RWPE1 (cell line): ENCODE measurements at regions not wholly inside any gene's neighbourhood (a gene's known extent, or its start where the extent isn't known, plus 50 kb on each side); places are given as distances from the start of the nearest gene placed in this dataset.

Experiments used
- CTCF ChIA-PET: fragments of 350-600 bp; sonication (Branson Sonifier 250); formaldehyde crosslinking; extraction: SDS; loops from one replicate; lab custom pipeline; 2021; lab: Yijun Ruan, JAX
- POLR2A ChIA-PET: fragments of 400-600 bp; formaldehyde crosslinking; extraction: SDS; loops from one replicate; lab custom pipeline; 2020; ENCODE audit warnings: antibody characterized with exemption; ENCODE audit not compliant: low non-redundant PET; lab: Yijun Ruan, JAX
- DNase-seq: peaks from one replicate; pipeline ENCODE4 v3.0.0; 2012; ENCODE audit warnings: low spot score
- H3K27ac ChIP-seq: fragments of 450-650 bp; 2 replicates; pipeline ENCODE4 v1.5.1; 2017
- TF ChIP-seq, protein P1 (sequence below): fragments of 450-650 bp; conservative IDR thresholded peaks from 2 replicates; pipeline ENCODE4 v1.5.1; 2017; ENCODE audit warnings: low read depth, mild to moderate bottlenecking

DNA sequence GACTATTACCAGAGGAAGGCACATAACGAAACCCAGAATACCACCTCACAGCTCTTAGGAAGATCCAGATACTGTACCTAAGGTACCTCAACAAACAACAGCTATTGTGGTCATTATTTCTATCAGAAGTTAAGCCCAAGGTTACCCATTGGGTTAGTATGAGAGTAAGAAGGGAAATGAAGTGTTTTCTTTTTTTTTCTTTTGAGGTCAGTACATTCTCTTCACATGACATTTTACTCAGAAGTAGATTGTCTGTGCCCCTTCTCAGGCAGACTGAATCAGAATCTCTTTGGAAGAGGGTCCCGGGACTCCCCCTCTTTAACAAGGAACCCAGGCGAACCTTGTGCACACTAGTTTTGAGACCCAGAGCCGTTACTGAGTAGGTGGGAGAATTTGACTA is 233.7 kb upstream of the CXCR4 start:
- CTCF ChIA-PET = no interaction called here
- POLR2A ChIA-PET = no interaction called here
- TF ChIP-seq, protein P1, sequence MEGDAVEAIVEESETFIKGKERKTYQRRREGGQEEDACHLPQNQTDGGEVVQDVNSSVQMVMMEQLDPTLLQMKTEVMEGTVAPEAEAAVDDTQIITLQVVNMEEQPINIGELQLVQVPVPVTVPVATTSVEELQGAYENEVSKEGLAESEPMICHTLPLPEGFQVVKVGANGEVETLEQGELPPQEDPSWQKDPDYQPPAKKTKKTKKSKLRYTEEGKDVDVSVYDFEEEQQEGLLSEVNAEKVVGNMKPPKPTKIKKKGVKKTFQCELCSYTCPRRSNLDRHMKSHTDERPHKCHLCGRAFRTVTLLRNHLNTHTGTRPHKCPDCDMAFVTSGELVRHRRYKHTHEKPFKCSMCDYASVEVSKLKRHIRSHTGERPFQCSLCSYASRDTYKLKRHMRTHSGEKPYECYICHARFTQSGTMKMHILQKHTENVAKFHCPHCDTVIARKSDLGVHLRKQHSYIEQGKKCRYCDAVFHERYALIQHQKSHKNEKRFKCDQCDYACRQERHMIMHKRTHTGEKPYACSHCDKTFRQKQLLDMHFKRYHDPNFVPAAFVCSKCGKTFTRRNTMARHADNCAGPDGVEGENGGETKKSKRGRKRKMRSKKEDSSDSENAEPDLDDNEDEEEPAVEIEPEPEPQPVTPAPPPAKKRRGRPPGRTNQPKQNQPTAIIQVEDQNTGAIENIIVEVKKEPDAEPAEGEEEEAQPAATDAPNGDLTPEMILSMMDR = no peak
- no peak overlapping the region for H3K27ac ChIP-seq
- DNase-seq = no peak

DNA sequence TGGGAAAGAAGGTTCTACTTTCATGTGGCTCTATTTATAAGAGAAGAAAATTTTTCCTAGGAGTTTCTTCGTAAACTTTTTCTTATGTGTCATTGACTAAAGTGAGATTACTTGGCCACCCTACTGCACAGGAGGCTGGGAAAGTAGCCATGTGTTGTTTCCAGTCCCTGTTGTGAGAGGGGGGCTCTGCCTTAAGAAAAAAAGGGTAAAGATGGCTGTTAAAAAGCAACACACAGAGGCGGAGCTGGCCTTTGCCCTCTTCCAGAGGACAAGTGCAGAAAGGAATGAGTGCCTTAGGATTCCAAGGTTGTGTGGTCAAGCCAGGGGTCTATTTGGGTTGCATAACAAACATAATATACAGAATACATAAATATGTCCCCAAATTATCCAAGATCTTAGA is 230.0 kb upstream of the CXCR4 start:
- no peak for DNase-seq
- ChIA-PET POLR2A (no interaction called here), CTCF (no interaction called here)
- H3K27ac ChIP-seq = no peak overlapping the region
- TF ChIP-seq, protein P1 = no peak

DNA sequence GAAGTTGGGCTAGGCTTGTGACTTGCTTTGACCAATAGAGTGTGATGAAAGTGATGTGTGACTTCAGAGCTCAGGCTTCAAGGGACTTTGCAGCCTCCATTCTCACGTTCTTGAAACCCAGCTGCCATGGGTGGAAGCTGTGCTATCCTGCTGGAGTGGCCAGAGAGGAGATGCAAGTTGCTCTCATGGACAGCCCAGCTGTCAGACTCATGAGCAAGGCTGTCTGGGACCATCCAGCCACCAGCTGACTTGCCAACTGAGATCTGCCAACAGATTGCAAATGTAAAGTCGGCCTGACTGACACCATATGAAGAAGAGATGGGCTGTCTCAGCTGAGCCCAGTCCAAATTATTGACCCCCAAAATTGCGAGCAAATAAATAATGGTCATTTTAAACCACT is 226.4 kb upstream of the CXCR4 start:
- DNase-seq = no peak
- H3K27ac ChIP-seq = no peak overlapping the region
- CTCF ChIA-PET = interaction anchor here (0.7 kb wide), 1 partner anchor 168 kb away, joined by 3 read pairs; no protein-coding TSS in a partner anchor
- POLR2A ChIA-PET = no interaction called here
- TF ChIP-seq, protein P1 = no peak

DNA sequence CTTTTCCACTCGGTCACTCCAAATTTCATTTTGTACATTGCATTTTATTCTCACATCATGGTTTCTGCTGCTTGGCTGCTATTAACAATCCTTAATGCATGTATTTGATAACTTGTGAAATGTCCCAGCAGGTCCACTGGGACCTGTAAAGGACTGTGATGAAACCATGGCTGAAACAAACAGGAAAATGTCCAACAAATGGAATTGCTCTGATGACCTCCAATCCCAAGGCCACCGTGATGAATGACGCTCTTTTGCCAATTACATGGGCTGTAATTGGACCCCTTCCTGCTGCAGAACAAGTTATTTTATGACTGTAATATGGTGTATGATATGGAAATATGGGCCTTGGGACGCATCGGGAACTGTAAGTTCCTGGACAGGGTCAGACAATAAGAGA is 224.2 kb upstream of the CXCR4 start:
- TF ChIP-seq, protein P1 = no peak
- no peak for DNase-seq
- H3K27ac ChIP-seq = no peak overlapping the region
- ChIA-PET POLR2A (no interaction called here), CTCF (no interaction called here)

DNA sequence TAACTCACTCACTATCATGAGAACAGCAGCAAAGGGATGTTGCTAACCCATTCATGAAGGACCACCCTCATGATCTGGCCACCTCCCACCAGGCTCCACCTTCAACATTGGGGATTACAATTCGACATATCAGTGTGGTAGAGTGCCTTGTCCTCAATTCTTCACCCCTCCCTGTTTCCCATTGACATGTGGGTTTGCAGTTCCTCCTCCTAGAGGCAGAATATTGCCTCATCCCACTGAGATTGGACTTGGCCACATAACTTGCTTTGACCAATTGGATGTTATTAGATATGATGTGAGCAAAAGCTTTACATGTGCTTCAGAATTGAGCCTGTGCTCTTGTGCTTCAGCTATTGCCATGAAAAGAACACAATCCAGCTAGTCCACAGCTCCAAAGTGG is 217.0 kb upstream of the CXCR4 start:
- H3K27ac ChIP-seq = no peak overlapping the region
- TF ChIP-seq, protein P1 = no peak
- POLR2A ChIA-PET = no interaction called here
- CTCF ChIA-PET = no interaction called here
- no peak for DNase-seq

DNA sequence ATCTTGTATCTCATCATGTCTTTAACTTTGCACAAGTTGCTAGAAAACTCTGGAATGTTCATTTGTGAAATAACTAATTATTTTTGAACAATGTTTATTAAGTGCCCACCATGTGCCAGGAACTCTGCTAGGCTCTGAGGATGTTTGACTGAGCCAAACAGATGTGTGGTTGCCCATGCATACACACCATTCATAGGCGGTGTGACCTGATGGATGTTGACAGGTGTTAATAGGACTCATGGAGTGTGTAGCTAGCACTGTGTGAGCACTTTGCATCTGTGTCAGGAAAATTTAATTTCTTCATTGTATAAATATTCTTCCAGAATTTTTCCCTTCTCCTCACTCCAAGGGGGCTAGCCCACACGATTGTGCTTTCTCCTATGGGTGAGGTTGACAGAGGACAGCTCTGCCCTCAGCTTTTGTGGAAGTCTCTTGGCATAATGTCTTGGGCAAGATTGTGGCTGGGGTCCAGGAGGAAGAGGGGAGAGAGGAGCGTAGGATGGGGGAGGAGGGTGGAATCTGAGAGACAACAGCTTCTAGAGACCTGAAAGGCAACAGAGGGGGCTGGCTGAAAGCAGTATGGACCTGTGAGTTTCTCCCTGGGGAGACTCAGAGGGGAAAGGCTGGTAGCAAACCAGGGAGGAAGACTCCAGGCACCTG is 214.6 kb upstream of the CXCR4 start:
- CTCF ChIA-PET = no interaction called here
- TF ChIP-seq, protein P1 = no peak
- no peak for DNase-seq
- POLR2A ChIA-PET = no interaction called here
- no peak overlapping the region for H3K27ac ChIP-seq
